HG02642 (cell line): ENCODE measurements at regions not wholly inside any gene's neighbourhood (a gene's known extent, or its start where the extent isn't known, plus 50 kb on each side); places are given as distances from the start of the nearest gene placed in this dataset.
"Not testable (repeated sequence)": the region's sequence is repeated elsewhere in the genome, so short reads cannot be mapped to it uniquely, and the experiment has no call there.

Experiments
- ATAC-seq: cut with Tn5 transposase; IDR thresholded peaks from one replicate; pipeline ENCODE4 v1.9.1; 2021; ENCODE audit warnings: mild to moderate bottlenecking; ENCODE audit not compliant: unreplicated experiment, poor library complexity

GRCh38 chr2:58720033-58720769 lies 479.1 kb upstream of the FANCL start:
- ATAC-seq, result no peak

- no peak for ATAC-seq
Observed at GRCh38 chr2:58715344-58715743, 474.2 kb upstream of the FANCL start.

GRCh38 chr2:58714238-58714637 lies 473.1 kb upstream of the FANCL start:
- ATAC-seq, result no peak

- ATAC-seq, result no peak
Observed at GRCh38 chr2:58710795-58711279, 469.7 kb upstream of the FANCL start.

- ATAC-seq, result no peak
Observed at GRCh38 chr2:58709687-58710354, 468.7 kb upstream of the FANCL start.

- ATAC-seq, result no peak
Observed at GRCh38 chr2:58709274-58709673, 468.1 kb upstream of the FANCL start.

- ATAC-seq, result no peak
Observed at GRCh38 chr2:58708565-58708964, 467.4 kb upstream of the FANCL start.

- no peak for ATAC-seq
Observed at GRCh38 chr2:58702302-58702885, 461.3 kb upstream of the FANCL start.

- peak; percentile 61 for ATAC-seq
Observed at GRCh38 chr2:58701688-58702301, 460.7 kb upstream of the FANCL start.

- ATAC-seq, result no peak
Observed at GRCh38 chr2:58700591-58700990, 459.5 kb upstream of the FANCL start.

GRCh38 chr2:58699411-58699810 lies 458.3 kb upstream of the FANCL start:
- no peak for ATAC-seq

GRCh38 chr2:58698620-58699019 lies 457.5 kb upstream of the FANCL start:
- no peak for ATAC-seq

GRCh38 chr2:58694114-58694513 lies 453.0 kb upstream of the FANCL start:
- not testable (repeated sequence) for ATAC-seq

GRCh38 chr2:58691041-58691440 lies 449.9 kb upstream of the FANCL start:
- ATAC-seq, result not testable (repeated sequence)

GRCh38 chr2:58688813-58689212 lies 447.7 kb upstream of the FANCL start:
- no peak for ATAC-seq

- no peak for ATAC-seq
Observed at GRCh38 chr2:58686776-58687175, 445.7 kb upstream of the FANCL start.

- no peak for ATAC-seq
Observed at GRCh38 chr2:58680755-58681310, 439.7 kb upstream of the FANCL start.

GRCh38 chr2:58677748-58678147 lies 436.6 kb upstream of the FANCL start:
- ATAC-seq, result no peak

- no peak for ATAC-seq
Observed at GRCh38 chr2:58671675-58672074, 430.6 kb upstream of the FANCL start.

- ATAC-seq, result no peak
Observed at GRCh38 chr2:58669998-58670397, 428.9 kb upstream of the FANCL start.
